Neuronal stem cell (in vitro differentiated cells): ENCODE measurements at regions not wholly inside any gene's neighbourhood (a gene's known extent, or its start where the extent isn't known, plus 50 kb on each side); places are given as distances from the start of the nearest gene placed in this dataset.

Experiments
- DNase-seq: peaks from one replicate; pipeline ENCODE4 v3.0.0-alpha.2; 2013; ENCODE audit warnings: low spot score
- H2AFZ ChIP-seq: one replicate; pipeline ENCODE4 v1.6.1; 2013; ENCODE audit warnings: mild to moderate bottlenecking, low read length, inconsistent platforms
- H2AK5ac ChIP-seq: 2 replicates; pipeline ENCODE4 v1.6.1; 2013; ENCODE audit warnings: low read depth, mild to moderate bottlenecking, inconsistent platforms, low read length, moderate library complexity, mixed read lengths
- H2BK120ac ChIP-seq: 2 replicates; pipeline ENCODE4 v1.6.1; 2013; ENCODE audit warnings: low read depth, mild to moderate bottlenecking, inconsistent platforms, low read length, moderate library complexity, mixed read lengths
- H2BK12ac ChIP-seq: one replicate; pipeline ENCODE4 v1.6.1; 2013; ENCODE audit warnings: low read length, inconsistent platforms
- H2BK15ac ChIP-seq: 2 replicates; pipeline ENCODE4 v1.6.1; 2013; ENCODE audit warnings: mild to moderate bottlenecking, low read length, inconsistent platforms, mixed read lengths
- H2BK5ac ChIP-seq: one replicate; pipeline ENCODE4 v1.6.1; 2013; ENCODE audit warnings: inconsistent platforms, mild to moderate bottlenecking, low read length, moderate library complexity
- H3K14ac ChIP-seq: one replicate; pipeline ENCODE4 v1.6.1; 2013; ENCODE audit warnings: low read length, inconsistent platforms
- H3K18ac ChIP-seq: 2 replicates; pipeline ENCODE4 v1.6.1; 2013; ENCODE audit warnings: low read length, inconsistent platforms
- H3K23ac ChIP-seq: 2 replicates; pipeline ENCODE4 v1.6.1; 2013; ENCODE audit warnings: low read depth, mild to moderate bottlenecking, mixed read lengths, low read length, inconsistent platforms; ENCODE audit not compliant: poor library complexity
- H3K27ac ChIP-seq: replicated peaks from 3 replicates; pipeline ENCODE4 v1.5.1; 2013; ENCODE audit warnings: low read length, inconsistent platforms
- H3K27me3 ChIP-seq, 3 experiments: 2 replicates each; pipeline ENCODE4 v1.6.1; 2013; ENCODE audit warnings: low read length in 3 of 3, mild to moderate bottlenecking in 2 of 3, inconsistent platforms in 1 of 3, low read depth in 1 of 3, mixed read lengths in 1 of 3, moderate library complexity in 1 of 3; ENCODE audit not compliant: control insufficient read depth in 3 of 3, insufficient read depth in 3 of 3
- H3K36me3 ChIP-seq, 2 donors: replicated peaks in 1 of 2; 2 replicates each; pipeline ENCODE4 v1.6.1; 2013; ENCODE audit warnings: low read length in 2 of 2; ENCODE audit not compliant: control insufficient read depth in 2 of 2, insufficient read depth in 2 of 2
- H3K4ac ChIP-seq: 2 replicates; pipeline ENCODE4 v1.6.1; 2013; ENCODE audit warnings: inconsistent platforms, mild to moderate bottlenecking, low read length, moderate library complexity
- H3K4me1 ChIP-seq, 2 donors: 1 replicate in 1 of 2; 2 replicates in 1 of 2; pipeline ENCODE4 v1.6.1; 2013; ENCODE audit warnings: low read length in 2 of 2, low read depth in 1 of 2; ENCODE audit not compliant: control insufficient read depth in 2 of 2, insufficient read depth in 1 of 2
- H3K4me2 ChIP-seq: one replicate; pipeline ENCODE4 v1.6.1; 2013; ENCODE audit warnings: mild to moderate bottlenecking, low read length, inconsistent platforms; ENCODE audit not compliant: insufficient read depth, poor library complexity, severe bottlenecking
- H3K4me3 ChIP-seq, 2 donors: 2 replicates each; pipeline ENCODE4 v1.5.1; 2013; ENCODE audit warnings: low read length in 2 of 2, mild to moderate bottlenecking in 2 of 2, inconsistent platforms in 1 of 2, moderate library complexity in 1 of 2
- H3K79me1 ChIP-seq: one replicate; pipeline ENCODE4 v1.6.1; 2013; ENCODE audit warnings: low read depth, mild to moderate bottlenecking, inconsistent platforms, low read length, moderate library complexity
- H3K9ac ChIP-seq: one replicate; pipeline ENCODE4 v1.6.1; 2013; ENCODE audit warnings: mild to moderate bottlenecking, low read depth, low read length, inconsistent platforms; ENCODE audit not compliant: poor library complexity
- H3K9me3 ChIP-seq, 2 donors: replicated peaks in 1 of 2; 2 replicates each; pipeline versions ENCODE3 to v1.6.1; 2013; ENCODE audit warnings: low read length in 2 of 2, mild to moderate bottlenecking in 2 of 2, inconsistent platforms in 1 of 2, low read depth in 1 of 2, mixed read lengths in 1 of 2, moderate library complexity in 1 of 2; ENCODE audit not compliant: control insufficient read depth in 2 of 2, insufficient read depth in 1 of 2
- H4K8ac ChIP-seq: one replicate; pipeline ENCODE4 v1.6.1; 2013; ENCODE audit warnings: low read depth, mild to moderate bottlenecking, inconsistent platforms, low read length, moderate library complexity
- H4K91ac ChIP-seq: one replicate; pipeline ENCODE4 v1.6.1; 2013; ENCODE audit warnings: low read length, low read depth, mild to moderate bottlenecking, inconsistent platforms; ENCODE audit not compliant: poor library complexity
- WGBS, 2 donors: extraction: QIAGEN DNeasy Blood & Tissue Kit; methylation state at CpG; one replicate each; pipeline ENCODE4 v1.1.7; 2013; ENCODE audit warnings: missing lambda C conversion rate in 2 of 2, mixed read lengths in 1 of 2; ENCODE audit not compliant: insufficient read length in 2 of 2, insufficient replicate concordance in 1 of 2; ENCODE audit errors: extremely low coverage in 2 of 2; 5-methylcytosine and 5-hydroxymethylcytosine counted together

- no peak overlapping the region for H3K4me2 ChIP-seq
- H3K18ac ChIP-seq: no peak overlapping the region
- no peak overlapping the region for H3K4ac ChIP-seq
- no peaks in the 10 kb centered on the region for H3K79me1 ChIP-seq
- no peak overlapping the region for H2BK120ac ChIP-seq
- no peak overlapping the region for H2AFZ ChIP-seq
- no peaks in the 10 kb centered on the region for H3K4me1 ChIP-seq
- H4K8ac ChIP-seq: no peak overlapping the region
- no peaks in the 10 kb centered on the region for H3K27me3 ChIP-seq
- no peak overlapping the region for H3K23ac ChIP-seq
- H2BK5ac ChIP-seq: no peak overlapping the region
- H4K91ac ChIP-seq: no peak overlapping the region
- no CpG with 5 or more reads among the region's 1 CpG for WGBS, 2 donors
- no peak overlapping the region for H3K14ac ChIP-seq
- no peak overlapping the region for H2BK15ac ChIP-seq
- no peak overlapping the region for H3K9ac ChIP-seq
- no peak overlapping the region for H3K27ac ChIP-seq
- DNase-seq: no peak
- no peaks in the 10 kb centered on the region for H3K36me3 ChIP-seq
- H2BK12ac ChIP-seq: no peak overlapping the region
- no peaks in the 10 kb centered on the region for H3K9me3 ChIP-seq
- H3K4me3 ChIP-seq: no peak overlapping the region
- H2AK5ac ChIP-seq: no peak overlapping the region
These were observed 713.1 kb downstream of the SI start for GRCh38 chr3:164365242-164365641.

- H4K8ac ChIP-seq: no peak overlapping the region
- H2AK5ac ChIP-seq: no peak overlapping the region
- no peak overlapping the region for H3K14ac ChIP-seq
- H3K36me3 ChIP-seq: no peaks in the 10 kb centered on the region
- H3K4me1 ChIP-seq: no peaks in the 10 kb centered on the region
- no peak overlapping the region for H3K23ac ChIP-seq
- no peaks in the 10 kb centered on the region for H3K9me3 ChIP-seq
- H2BK120ac ChIP-seq: no peak overlapping the region
- H2BK5ac ChIP-seq: no peak overlapping the region
- H3K4me3 ChIP-seq: no peak overlapping the region
- H2BK15ac ChIP-seq: no peak overlapping the region
- H3K9ac ChIP-seq: no peak overlapping the region
- H3K27ac ChIP-seq: no peak overlapping the region
- no CpG with 5 or more reads among the region's 6 CpGs for WGBS, 2 donors
- no peak overlapping the region for H3K18ac ChIP-seq
- no peak overlapping the region for H3K4ac ChIP-seq
- H3K79me1 ChIP-seq: no peaks in the 10 kb centered on the region
- no peak for DNase-seq
- no peak overlapping the region for H4K91ac ChIP-seq
- H3K27me3 ChIP-seq: no peaks in the 10 kb centered on the region
- H2AFZ ChIP-seq: peak overlapping the region; percentile 15
- no peak overlapping the region for H3K4me2 ChIP-seq
- no peak overlapping the region for H2BK12ac ChIP-seq
These were observed 714.2 kb downstream of the SI start for GRCh38 chr3:164364111-164364510.

- Histone ChIP-seq H3K23ac (no peak overlapping the region), H3K4me3 (no peak overlapping the region), H3K36me3 (no peaks in the 10 kb centered on the region), H2BK12ac (no peak overlapping the region), H3K4me1 (no peaks in the 10 kb centered on the region), H4K8ac (no peak overlapping the region), H3K9ac (no peak overlapping the region), H3K27me3 (no peaks in the 10 kb centered on the region), H2BK120ac (no peak overlapping the region), H3K14ac (no peak overlapping the region), H3K4ac (no peak overlapping the region), H2BK15ac (no peak overlapping the region), H2BK5ac (no peak overlapping the region), H3K9me3 (no peaks in the 10 kb centered on the region), H3K4me2 (no peak overlapping the region), H2AK5ac (no peak overlapping the region), H3K79me1 (no peaks in the 10 kb centered on the region), H3K27ac (no peak overlapping the region), H3K18ac (no peak overlapping the region), H2AFZ (no peak overlapping the region), H4K91ac (no peak overlapping the region)
- DNase-seq: no peak
- WGBS, 2 donors: no CpG with 5 or more reads among the region's 9 CpGs
These were observed 717.4 kb downstream of the SI start for GRCh38 chr3:164360738-164361406.

DNA sequence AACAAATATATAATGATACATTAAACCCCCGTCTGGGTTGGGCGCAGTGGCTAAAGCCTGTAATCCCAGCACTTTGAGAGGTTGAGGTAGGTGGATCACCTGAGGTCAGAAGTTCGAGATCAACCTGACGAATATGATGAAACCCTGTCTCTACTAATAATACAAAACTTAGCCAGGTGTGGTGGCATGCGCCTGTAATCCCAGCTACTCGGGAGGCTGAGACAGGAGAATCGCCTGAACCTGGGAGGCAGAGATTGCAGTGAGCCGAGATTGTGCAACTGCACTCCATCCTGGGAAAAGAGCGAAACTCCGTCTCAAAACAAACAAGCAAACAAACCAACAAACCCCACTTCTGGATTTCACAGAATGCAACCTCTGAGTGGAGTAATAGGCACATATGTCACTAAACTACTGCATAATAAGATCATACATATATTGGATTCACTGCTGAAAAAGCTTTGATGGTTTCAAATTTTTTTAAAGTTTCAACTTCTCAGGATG, 718.2 kb downstream of the SI start:
- DNase-seq: no peak
- Histone ChIP-seq H3K36me3 (no peaks in the 10 kb centered on the region), H3K18ac (no peak overlapping the region), H2BK120ac (no peak overlapping the region), H2AK5ac (no peak overlapping the region), H3K9me3 (no peaks in the 10 kb centered on the region), H3K14ac (no peak overlapping the region), H3K27me3 (no peaks in the 10 kb centered on the region), H3K4me1 (no peaks in the 10 kb centered on the region), H3K4me3 (no peak overlapping the region), H3K27ac (no peak overlapping the region), H3K9ac (no peak overlapping the region), H3K4ac (no peak overlapping the region), H4K91ac (no peak overlapping the region), H3K79me1 (no peaks in the 10 kb centered on the region), H2AFZ (no peak overlapping the region), H3K23ac (no peak overlapping the region), H2BK15ac (no peak overlapping the region), H2BK12ac (no peak overlapping the region), H2BK5ac (no peak overlapping the region), H4K8ac (no peak overlapping the region), H3K4me2 (no peak overlapping the region)
- no CpG with 5 or more reads among the region's 10 CpGs for WGBS, 2 donors
